HepG2 (cell line): ENCODE measurements at regions not wholly inside any gene's neighbourhood (a gene's known extent, or its start where the extent isn't known, plus 50 kb on each side); places are given as distances from the start of the nearest gene placed in this dataset.

ENCODE experiments used
- ATAC-seq: fragments of 200-7000 bp; cut with Tn5 transposase; 3 replicates; pipeline ENCODE4 v1.9.1; 2020; ENCODE audit warnings: mild to moderate bottlenecking, moderate library complexity
- BruUV-seq: library from RNA; stranded (reverse); fragments of 400-500 nt; replicated peaks from 2 replicates; lab custom pipeline; 2021; lab: Mats Ljungman, UMichigan
- CTCF ChIA-PET: fragments of 300-600 bp; formaldehyde crosslinking; extraction: SDS; loops from one replicate; lab custom pipeline; 2021; ENCODE audit warnings: low total read pairs, inconsistent platforms, low intra/inter-chr PET ratio; lab: Yijun Ruan, JAX
- POLR2A ChIA-PET: fragments of 350-600 bp; sonication (Branson Sonifier 250); formaldehyde crosslinking; loops from one replicate; lab custom pipeline; 2020; ENCODE audit warnings: antibody characterized with exemption, inconsistent platforms; lab: Yijun Ruan, JAX
- DNase-seq: peaks from one replicate; pipeline ENCODE4 v3.0.0-alpha.2; 2015; ENCODE audit warnings: low spot score
- FAIRE-seq: peaks from 3 replicates; lab custom pipeline; 2011; peaks lifted over from hg19 to GRCh38; lab: Jason Lieb, UNC
- H2AFZ ChIP-seq: one replicate; pipeline ENCODE4 v1.6.1; 2011; ENCODE audit warnings: low read length, inconsistent platforms
- H3K27ac ChIP-seq: fragments of 300-600 bp; 3 replicates; pipeline ENCODE4 v1.8.0; 2011; ENCODE audit warnings: mixed run types, mild to moderate bottlenecking, mixed read lengths, low read length, inconsistent platforms; ENCODE audit not compliant: insufficient read depth; ENCODE audit errors: extremely low read length
- H3K27me3 ChIP-seq, 2 experiments: fragments of 200-600 bp in 1 of 2; 2 replicates in 1 of 2; 3 replicates in 1 of 2; pipeline versions ENCODE4 v1.6.0 to v1.8.0; 2011; ENCODE audit warnings: low read length in 2 of 2, mild to moderate bottlenecking in 2 of 2, moderate library complexity in 2 of 2, inconsistent platforms in 1 of 2; ENCODE audit not compliant: insufficient read depth in 2 of 2, control insufficient read depth in 1 of 2
- H3K36me3 ChIP-seq, 2 experiments: fragments of 200-600 bp in 1 of 2; replicated peaks in 1 of 2; 2 replicates in 1 of 2; 3 replicates in 1 of 2; pipeline versions ENCODE4 v1.5.1 to v1.8.0; 2011; ENCODE audit warnings: low read length in 2 of 2, inconsistent platforms in 1 of 2; ENCODE audit not compliant: insufficient read depth in 2 of 2, control insufficient read depth in 1 of 2
- H3K4me1 ChIP-seq: 2 replicates; pipeline ENCODE4 v1.5.1; 2012; ENCODE audit warnings: low read length, inconsistent platforms; ENCODE audit not compliant: insufficient read depth
- H3K4me2 ChIP-seq: 2 replicates; pipeline ENCODE4 v1.6.0; 2011; ENCODE audit warnings: low read depth, low read length, inconsistent platforms
- H3K4me3 ChIP-seq, 3 experiments: fragments of 200-600 bp in 1 of 3; sonication (generic), shearing (Covaris generic) in 1 of 3; replicated peaks in 1 of 3; 2 replicates each; pipeline ENCODE4 v1.5.1; 2011 to 2016; ENCODE audit warnings: low read length in 3 of 3, inconsistent platforms in 2 of 3, low read depth in 2 of 3, mild to moderate bottlenecking in 2 of 3, control low read depth in 1 of 3, mixed read lengths in 1 of 3; ENCODE audit not compliant: insufficient read depth in 1 of 3
- H3K79me2 ChIP-seq: one replicate; pipeline ENCODE4 v1.6.1; 2011; ENCODE audit warnings: low read length, inconsistent platforms; ENCODE audit not compliant: insufficient read depth
- H3K9ac ChIP-seq: 2 replicates; pipeline ENCODE4 v1.6.0; 2011; ENCODE audit warnings: mild to moderate bottlenecking, low read depth, low read length, inconsistent platforms; ENCODE audit not compliant: insufficient read depth
- H3K9me3 ChIP-seq: 2 replicates; pipeline ENCODE4 v1.5.1; 2012; ENCODE audit warnings: mild to moderate bottlenecking, low read length
- H4K20me1 ChIP-seq: 2 replicates; pipeline ENCODE4 v1.6.0; 2011; ENCODE audit warnings: inconsistent platforms, mild to moderate bottlenecking, low read length, moderate library complexity; ENCODE audit not compliant: insufficient read depth
- HNF4A ChIP-seq: sonication (generic); formaldehyde crosslinking; IDR thresholded peaks from 2 replicates; pipeline ENCODE4 v1.4.0; 2020; ENCODE audit warnings: missing genetic modification reagents
- NFKBIZ ChIP-seq: IDR thresholded peaks from 2 replicates; pipeline ENCODE4 v1.6.1; 2018; ENCODE audit warnings: missing genetic modification reagents, missing compliant biosample characterization
- SPEN ChIP-seq: sonication (generic); formaldehyde crosslinking; IDR thresholded peaks from 2 replicates; pipeline ENCODE4 v1.5.1; 2020; ENCODE audit warnings: low read depth, mild to moderate bottlenecking, missing genetic modification reagents
- ZBTB40 ChIP-seq, 2 experiments: fragments of 450-650 bp in 1 of 2; sonication (generic) in 1 of 2; formaldehyde crosslinking in 1 of 2; IDR thresholded peaks; 2 replicates each; pipeline versions ENCODE4 v1.6.1 to v1.8.0; 2016 to 2022; ENCODE audit warnings: antibody characterized with exemption in 1 of 2, mild to moderate bottlenecking in 1 of 2, missing genetic modification reagents in 1 of 2
- ZNF160 ChIP-seq: sonication (generic); formaldehyde crosslinking; IDR thresholded peaks from 2 replicates; pipeline ENCODE4 v1.8.0; 2022; ENCODE audit warnings: mild to moderate bottlenecking, inconsistent platforms, missing genetic modification reagents
- ZNF615 ChIP-seq: sonication (generic); formaldehyde crosslinking; IDR thresholded peaks from 2 replicates; pipeline ENCODE4 v1.5.0; 2020; ENCODE audit warnings: mild to moderate bottlenecking, missing genetic modification reagents, borderline replicate concordance
- WGBS: methylation state at CpG from one replicate; pipeline ENCODE4 v1.1.6; 2017; ENCODE audit warnings: low lambda C conversion rate; 5-methylcytosine and 5-hydroxymethylcytosine counted together
- in situ Hi-C: cut with HindIII; loops from 2 replicates; pipeline ENCODE4 v1.10.0; 2017; ENCODE audit warnings: low pct_unique_long_range_greater_than_20kb; ENCODE audit not compliant: extremely low pct_ligation_motif_present
- intact Hi-C: fragments of 100-400 bp; cut with micrococcal nuclease; formaldehyde crosslinking; loops from one replicate; pipeline ENCODE4 v1.10.0; 2022; ENCODE audit not compliant: unreplicated experiment
- TF ChIP-seq, protein P1 (sequence below): sonication (generic); formaldehyde crosslinking; IDR thresholded peaks from 2 replicates; pipeline ENCODE4 v1.8.0; 2022; ENCODE audit warnings: missing genetic modification reagents, low read depth, mild to moderate bottlenecking, borderline replicate concordance
- TF ChIP-seq, protein P2 (sequence below): IDR thresholded peaks from 2 replicates; pipeline ENCODE4 v1.6.1; 2016; ENCODE audit warnings: mild to moderate bottlenecking

- TF ChIP-seq, protein P1, sequence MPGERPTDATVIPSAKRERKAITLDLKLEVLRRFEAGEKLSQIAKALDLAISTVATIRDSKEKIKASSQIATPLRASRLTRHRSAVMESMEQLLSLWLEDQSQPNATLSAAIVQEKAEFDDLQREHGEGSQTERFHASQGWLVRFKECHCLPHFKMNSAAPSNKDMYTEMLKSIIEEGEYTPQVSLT (CRISPR knock-in tag), result no peak
- no peak for TF ChIP-seq NFKBIZ (CRISPR knock-in tag)
- TF ChIP-seq ZBTB40 (IDR thresholded peaks at IDR 0.05), result no peak
- TF ChIP-seq ZBTB40 (CRISPR knock-in tag; IDR thresholded peaks at IDR 0.05), result no peak
- TF ChIP-seq ZNF615, result no peak
- TF ChIP-seq ZNF160 (CRISPR knock-in tag), result no peak
- TF ChIP-seq, protein P2, sequence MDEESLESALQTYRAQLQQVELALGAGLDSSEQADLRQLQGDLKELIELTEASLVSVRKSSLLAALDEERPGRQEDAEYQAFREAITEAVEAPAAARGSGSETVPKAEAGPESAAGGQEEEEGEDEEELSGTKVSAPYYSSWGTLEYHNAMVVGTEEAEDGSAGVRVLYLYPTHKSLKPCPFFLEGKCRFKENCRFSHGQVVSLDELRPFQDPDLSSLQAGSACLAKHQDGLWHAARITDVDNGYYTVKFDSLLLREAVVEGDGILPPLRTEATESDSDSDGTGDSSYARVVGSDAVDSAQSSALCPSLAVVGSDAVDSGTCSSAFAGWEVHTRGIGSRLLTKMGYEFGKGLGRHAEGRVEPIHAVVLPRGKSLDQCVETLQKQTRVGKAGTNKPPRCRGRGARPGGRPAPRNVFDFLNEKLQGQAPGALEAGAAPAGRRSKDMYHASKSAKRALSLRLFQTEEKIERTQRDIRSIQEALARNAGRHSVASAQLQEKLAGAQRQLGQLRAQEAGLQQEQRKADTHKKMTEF, result no peak
- TF ChIP-seq HNF4A, result peak; percentile 6; the same call in 1 of the 2 replicates
- no peak for TF ChIP-seq SPEN
- Histone ChIP-seq H3K27ac (no peak overlapping the region), H3K9me3 (no peaks in the 10 kb centered on the region), H3K4me3 (no peak overlapping the region), H3K36me3 (no peaks in the 10 kb centered on the region), H2AFZ (no peak overlapping the region), H4K20me1 (no peaks in the 10 kb centered on the region), H3K4me2 (no peak overlapping the region), H3K27me3 (peaks cover 0 to 16% of the 10 kb centered on the region in 2 experiments; a peak in 2 of 5 replicates), H3K79me2 (no peaks in the 10 kb centered on the region), H3K4me1 (peaks cover 18% of the 10 kb centered on the region), H3K9ac (no peak overlapping the region)
- ATAC-seq, result no peak
- DNase-seq, result no peak
- 2% methylated on average over 5 of the region's 5 CpGs for WGBS
- ChIA-PET POLR2A (no interaction called here), CTCF (no interaction called here)
- in situ Hi-C loops, result no loop called here
- FAIRE-seq, result no peak
- BruUV-seq, result no TSS peak
- intact Hi-C loops, result no loop called here
Measured at GRCh38 chr6:151701911-151702562, 105.4 kb upstream of the ESR1 start.
